ENCODE measurements at regions not wholly inside any gene's neighbourhood (a gene's known extent, or its start where the extent isn't known, plus 50 kb on each side); places are given as distances from the start of the nearest gene placed in this dataset.

GRCh38 chr1:81455481-81455880 is 345.3 kb upstream of the ADGRL2 start:
- H3K4me1 ChIP-seq, result no peaks in the 10 kb centered on the region
- no peak for TF ChIP-seq CTCF (IDR thresholded peaks at IDR 0.05; ENCODE audit: borderline replicate concordance)
- no peak overlapping the region for H3K27ac ChIP-seq (replicated peaks)
- H3K36me3 ChIP-seq, result no peaks in the 10 kb centered on the region
- H3K27me3 ChIP-seq (ENCODE audit: low read depth), result no peaks in the 10 kb centered on the region
- no peaks in the 10 kb centered on the region for H3K9me3 ChIP-seq (replicated peaks)
- intact Hi-C loops (cut with micrococcal nuclease), result no loop called here
- no peak for DNase-seq
- H3K4me3 ChIP-seq, result no peak overlapping the region

GRCh38 chr1:81453971-81454370 is 346.8 kb upstream of the ADGRL2 start:
- no peak overlapping the region for H3K27ac ChIP-seq (replicated peaks)
- intact Hi-C loops (cut with micrococcal nuclease), result no loop called here
- H3K4me1 ChIP-seq, result no peaks in the 10 kb centered on the region
- TF ChIP-seq CTCF (IDR thresholded peaks at IDR 0.05; ENCODE audit: borderline replicate concordance), result no peak
- H3K4me3 ChIP-seq, result no peak overlapping the region
- no peaks in the 10 kb centered on the region for H3K9me3 ChIP-seq (replicated peaks)
- no peaks in the 10 kb centered on the region for H3K36me3 ChIP-seq
- H3K27me3 ChIP-seq (ENCODE audit: low read depth), result no peaks in the 10 kb centered on the region
- no peak for DNase-seq

- intact Hi-C loops (cut with micrococcal nuclease), result no loop called here
- H3K27ac ChIP-seq (replicated peaks), result no peak overlapping the region
- TF ChIP-seq CTCF (IDR thresholded peaks at IDR 0.05; ENCODE audit: borderline replicate concordance), result no peak
- H3K9me3 ChIP-seq (replicated peaks), result no peaks in the 10 kb centered on the region
- no peak overlapping the region for H3K4me3 ChIP-seq
- no peaks in the 10 kb centered on the region for H3K4me1 ChIP-seq
- no peak for DNase-seq
- H3K36me3 ChIP-seq, result no peaks in the 10 kb centered on the region
- H3K27me3 ChIP-seq (ENCODE audit: low read depth), result no peaks in the 10 kb centered on the region
Measured at GRCh38 chr1:81453367-81453703, 347.4 kb upstream of the ADGRL2 start.

GRCh38 chr1:81452693-81453366 is 347.9 kb upstream of the ADGRL2 start:
- intact Hi-C loops (cut with micrococcal nuclease), result no loop called here
- TF ChIP-seq CTCF (IDR thresholded peaks at IDR 0.05; ENCODE audit: borderline replicate concordance), result no peak
- Histone ChIP-seq H3K27ac (replicated peaks) (no peak overlapping the region), H3K4me3 (no peak overlapping the region), H3K36me3 (no peaks in the 10 kb centered on the region), H3K4me1 (no peaks in the 10 kb centered on the region), H3K27me3 (ENCODE audit: low read depth) (no peaks in the 10 kb centered on the region), H3K9me3 (replicated peaks) (no peaks in the 10 kb centered on the region)
- no peak for DNase-seq

- H3K4me3 ChIP-seq, result no peak overlapping the region
- no peaks in the 10 kb centered on the region for H3K27me3 ChIP-seq (ENCODE audit: low read depth)
- peaks cover 7% of the 10 kb centered on the region for H3K4me1 ChIP-seq
- intact Hi-C loops (cut with micrococcal nuclease), result no loop called here
- H3K36me3 ChIP-seq, result no peaks in the 10 kb centered on the region
- H3K27ac ChIP-seq (replicated peaks), result no peak overlapping the region
- no peaks in the 10 kb centered on the region for H3K9me3 ChIP-seq (replicated peaks)
- TF ChIP-seq CTCF (IDR thresholded peaks at IDR 0.05; ENCODE audit: borderline replicate concordance), result no peak
- no peak for DNase-seq
Measured at GRCh38 chr1:81449786-81450185, 350.9 kb upstream of the ADGRL2 start.
